ENCODE measurements at regions not wholly inside any gene's neighbourhood (a gene's known extent, or its start where the extent isn't known, plus 50 kb on each side); places are given as distances from the start of the nearest gene placed in this dataset.

DNA sequence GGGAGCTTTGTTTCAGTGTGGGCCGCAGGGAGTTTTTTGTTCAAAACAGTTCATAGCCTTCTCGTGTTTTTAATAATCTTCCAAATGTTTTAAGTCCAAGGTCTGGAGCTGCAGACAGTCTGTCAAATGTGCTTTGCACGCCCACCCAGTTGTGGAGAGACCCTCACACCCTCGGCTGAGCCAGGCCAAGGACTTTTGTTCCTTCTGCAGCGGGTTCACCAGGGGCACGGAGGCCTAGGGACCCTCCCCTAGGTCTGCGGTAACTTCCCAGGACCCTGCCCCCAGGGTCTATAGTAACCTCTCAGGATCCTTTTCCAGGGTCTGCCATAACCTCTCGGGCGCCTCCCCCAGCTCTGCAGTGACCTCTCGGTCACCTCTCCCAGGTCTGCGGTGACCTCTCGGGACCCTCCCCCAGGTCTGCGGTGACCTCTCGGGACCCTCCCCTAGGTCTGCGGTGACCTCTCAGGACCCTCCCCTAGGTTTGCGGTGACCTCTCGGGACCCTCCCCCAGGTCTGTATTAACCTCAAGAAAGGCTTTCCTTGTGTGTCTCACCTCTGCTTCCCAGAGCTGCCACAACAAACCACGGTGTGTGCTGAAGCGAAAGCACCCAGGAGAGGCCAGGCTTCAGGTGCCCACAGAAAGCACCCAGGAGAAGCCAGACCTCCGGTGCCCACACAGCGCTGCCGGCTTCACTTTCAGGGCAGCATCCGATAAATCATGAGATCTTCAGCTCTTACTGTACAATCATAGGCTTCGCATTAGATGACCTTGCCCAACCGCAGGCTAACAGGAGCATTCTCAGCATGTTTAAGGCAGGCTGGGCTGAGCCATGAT is 301.9 kb upstream of the SALL3 start:
- TF ChIP-seq, protein P1, sequence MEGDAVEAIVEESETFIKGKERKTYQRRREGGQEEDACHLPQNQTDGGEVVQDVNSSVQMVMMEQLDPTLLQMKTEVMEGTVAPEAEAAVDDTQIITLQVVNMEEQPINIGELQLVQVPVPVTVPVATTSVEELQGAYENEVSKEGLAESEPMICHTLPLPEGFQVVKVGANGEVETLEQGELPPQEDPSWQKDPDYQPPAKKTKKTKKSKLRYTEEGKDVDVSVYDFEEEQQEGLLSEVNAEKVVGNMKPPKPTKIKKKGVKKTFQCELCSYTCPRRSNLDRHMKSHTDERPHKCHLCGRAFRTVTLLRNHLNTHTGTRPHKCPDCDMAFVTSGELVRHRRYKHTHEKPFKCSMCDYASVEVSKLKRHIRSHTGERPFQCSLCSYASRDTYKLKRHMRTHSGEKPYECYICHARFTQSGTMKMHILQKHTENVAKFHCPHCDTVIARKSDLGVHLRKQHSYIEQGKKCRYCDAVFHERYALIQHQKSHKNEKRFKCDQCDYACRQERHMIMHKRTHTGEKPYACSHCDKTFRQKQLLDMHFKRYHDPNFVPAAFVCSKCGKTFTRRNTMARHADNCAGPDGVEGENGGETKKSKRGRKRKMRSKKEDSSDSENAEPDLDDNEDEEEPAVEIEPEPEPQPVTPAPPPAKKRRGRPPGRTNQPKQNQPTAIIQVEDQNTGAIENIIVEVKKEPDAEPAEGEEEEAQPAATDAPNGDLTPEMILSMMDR (IDR thresholded peaks at IDR 0.05): no peak
- TF ChIP-seq POLR2AphosphoS5 (IDR thresholded peaks at IDR 0.05): no peak
